ENCODE measurements at regions not wholly inside any gene's neighbourhood (a gene's known extent, or its start where the extent isn't known, plus 50 kb on each side); places are given as distances from the start of the nearest gene placed in this dataset.
"Not testable (repeated sequence)": the region's sequence is repeated elsewhere in the genome, so short reads cannot be mapped to it uniquely, and the experiment has no call there.

GRCh38 chr3:28950614-28951013 lies 330.3 kb upstream of the RBMS3 start:
- no peak for DNase-seq (ENCODE audit: low spot score)

- DNase-seq (ENCODE audit: low spot score), result no peak
These were observed 328.9 kb upstream of the RBMS3 start for GRCh38 chr3:28951772-28952556.

- DNase-seq (ENCODE audit: low spot score), result no peak
These were observed 322.2 kb upstream of the RBMS3 start for GRCh38 chr3:28958656-28959055.

GRCh38 chr3:28971156-28971555 lies 309.7 kb upstream of the RBMS3 start:
- DNase-seq (ENCODE audit: low spot score), result no peak

GRCh38 chr3:28972921-28973320 lies 307.9 kb upstream of the RBMS3 start:
- DNase-seq (ENCODE audit: low spot score), result no peak

GRCh38 chr3:28973609-28974008 lies 307.3 kb upstream of the RBMS3 start:
- DNase-seq (ENCODE audit: low spot score), result no peak

- no peak for DNase-seq (ENCODE audit: low spot score)
These were observed 302.8 kb upstream of the RBMS3 start for GRCh38 chr3:28978092-28978491.

- DNase-seq (ENCODE audit: low spot score), result no peak
These were observed 300.7 kb upstream of the RBMS3 start for GRCh38 chr3:28980131-28980530.

- no peak for DNase-seq (ENCODE audit: low spot score)
These were observed 300.2 kb upstream of the RBMS3 start for GRCh38 chr3:28980631-28981030.

- DNase-seq (ENCODE audit: low spot score), result no peak
These were observed 298.0 kb upstream of the RBMS3 start for GRCh38 chr3:28982906-28983305.

- DNase-seq (ENCODE audit: low spot score), result no peak
These were observed 293.9 kb upstream of the RBMS3 start for GRCh38 chr3:28986922-28987321.

GRCh38 chr3:28989646-28990089 lies 291.2 kb upstream of the RBMS3 start:
- no peak for DNase-seq (ENCODE audit: low spot score)

GRCh38 chr3:28994161-28994905 lies 286.5 kb upstream of the RBMS3 start:
- DNase-seq (ENCODE audit: low spot score), result no peak

GRCh38 chr3:29004885-29005599 lies 275.8 kb upstream of the RBMS3 start:
- DNase-seq (ENCODE audit: low spot score), result no peak

GRCh38 chr3:29005862-29006261 lies 275.0 kb upstream of the RBMS3 start:
- DNase-seq (ENCODE audit: low spot score), result no peak

GRCh38 chr3:29011441-29011840 lies 269.4 kb upstream of the RBMS3 start:
- no peak for DNase-seq (ENCODE audit: low spot score)

- DNase-seq (ENCODE audit: low spot score), result no peak
These were observed 268.9 kb upstream of the RBMS3 start for GRCh38 chr3:29011966-29012365.

- DNase-seq (ENCODE audit: low spot score), result no peak
These were observed 257.9 kb upstream of the RBMS3 start for GRCh38 chr3:29022976-29023375.

- no peak for DNase-seq (ENCODE audit: low spot score)
These were observed 254.6 kb upstream of the RBMS3 start for GRCh38 chr3:29026286-29026685.

GRCh38 chr3:29026959-29027358 lies 253.9 kb upstream of the RBMS3 start:
- no peak for DNase-seq (ENCODE audit: low spot score)

- DNase-seq (ENCODE audit: low spot score), result not testable (repeated sequence)
These were observed 249.7 kb upstream of the RBMS3 start for GRCh38 chr3:29031175-29031574.

- DNase-seq (ENCODE audit: low spot score), result no peak
These were observed 247.4 kb upstream of the RBMS3 start for GRCh38 chr3:29033511-29033910.

- no peak for DNase-seq (ENCODE audit: low spot score)
These were observed 230.7 kb upstream of the RBMS3 start for GRCh38 chr3:29050155-29050554.
